ENCODE measurements at regions not wholly inside any gene's neighbourhood (a gene's known extent, or its start where the extent isn't known, plus 50 kb on each side); places are given as distances from the start of the nearest gene placed in this dataset.
A peak's percentile ranks its signal among the peaks of the same experiment; 100 is the strongest.
"Not testable (repeated sequence)": the region's sequence is repeated elsewhere in the genome, so short reads cannot be mapped to it uniquely, and the experiment has no call there.

GRCh38 chr14:87261621-87262020 is 731.4 kb downstream of the GALC start:
- DNase-seq (ENCODE audit: low read depth): peak; percentile 15
- TF ChIP-seq CTCF (conservative IDR thresholded peaks at IDR 0.05; ENCODE audit: low read depth, low read length): no peak

GRCh38 chr14:87260460-87260859 is 732.5 kb downstream of the GALC start:
- no peak overlapping the region for H3K4me3 ChIP-seq (ENCODE audit: low read depth, low read length)
- TF ChIP-seq CTCF (conservative IDR thresholded peaks at IDR 0.05; ENCODE audit: low read depth, low read length): no peak
- no peak for DNase-seq (ENCODE audit: low read depth)

More at GRCh38 chr14:87261621-87262020, 731.4 kb downstream of the GALC start:
- H3K4me3 ChIP-seq (ENCODE audit: low read depth, low read length): no peak overlapping the region

GRCh38 chr14:87257421-87257820 is 735.6 kb downstream of the GALC start:
- DNase-seq (ENCODE audit: low read depth): no peak
- H3K4me3 ChIP-seq (ENCODE audit: low read depth, low read length): no peak overlapping the region
- no peak for TF ChIP-seq CTCF (conservative IDR thresholded peaks at IDR 0.05; ENCODE audit: low read depth, low read length)

GRCh38 chr14:87255058-87255457 is 737.9 kb downstream of the GALC start:
- no peak overlapping the region for H3K4me3 ChIP-seq (ENCODE audit: low read depth, low read length)
- peak; percentile 27 for DNase-seq (ENCODE audit: low read depth)
- TF ChIP-seq CTCF (conservative IDR thresholded peaks at IDR 0.05; ENCODE audit: low read depth, low read length): no peak

GRCh38 chr14:87254331-87254874 is 738.6 kb downstream of the GALC start:
- TF ChIP-seq CTCF (conservative IDR thresholded peaks at IDR 0.05; ENCODE audit: low read depth, low read length): no peak
- DNase-seq (ENCODE audit: low read depth): no peak
- no peak overlapping the region for H3K4me3 ChIP-seq (ENCODE audit: low read depth, low read length)

GRCh38 chr14:87253791-87254190 is 739.2 kb downstream of the GALC start:
- H3K4me3 ChIP-seq (ENCODE audit: low read depth, low read length); DNase-seq (ENCODE audit: low read depth): not testable (repeated sequence)

GRCh38 chr14:87252103-87252502 is 740.9 kb downstream of the GALC start:
- no peak for DNase-seq (ENCODE audit: low read depth)
- H3K4me3 ChIP-seq (ENCODE audit: low read depth, low read length): no peak overlapping the region
- no peak for TF ChIP-seq CTCF (conservative IDR thresholded peaks at IDR 0.05; ENCODE audit: low read depth, low read length)
